ENCODE measurements at regions not wholly inside any gene's neighbourhood (a gene's known extent, or its start where the extent isn't known, plus 50 kb on each side); places are given as distances from the start of the nearest gene placed in this dataset.

GRCh38 chr15:29454506-29454905 is 184.9 kb upstream of the NSMCE3 start:
- DNase-seq, result no peak

- no peak for DNase-seq
Observed at GRCh38 chr15:29452881-29453731, 183.5 kb upstream of the NSMCE3 start.

GRCh38 chr15:29451201-29451781 is 181.7 kb upstream of the NSMCE3 start:
- no peak for DNase-seq

- no peak for DNase-seq
Observed at GRCh38 chr15:29449136-29449535, 179.5 kb upstream of the NSMCE3 start.

DNA sequence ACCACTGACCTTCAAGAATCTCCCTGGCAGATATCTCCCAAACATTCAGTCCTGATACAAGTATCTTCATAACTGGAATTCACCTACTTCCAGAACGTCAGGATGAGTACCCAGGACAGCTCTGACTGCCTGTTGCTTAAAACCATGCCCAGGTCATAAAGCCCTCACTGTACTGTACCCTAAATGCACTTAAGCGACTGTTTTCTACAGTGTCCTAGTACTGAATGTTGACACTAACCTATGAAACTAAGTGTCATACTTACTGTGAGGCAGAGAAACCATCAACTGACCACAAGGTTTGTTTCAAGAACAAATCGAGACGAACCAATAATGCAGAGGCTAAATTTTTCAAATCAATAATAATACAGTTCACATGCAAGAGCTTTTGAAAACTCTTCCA is 178.7 kb upstream of the NSMCE3 start:
- DNase-seq, result no peak

- no peak for DNase-seq
Observed at GRCh38 chr15:29446480-29446879, 176.9 kb upstream of the NSMCE3 start.

- no peak for DNase-seq
Observed at GRCh38 chr15:29442532-29442931, 172.9 kb upstream of the NSMCE3 start.

GRCh38 chr15:29440541-29440940 is 170.9 kb upstream of the NSMCE3 start:
- no peak for DNase-seq

- no peak for DNase-seq
Observed at GRCh38 chr15:29438703-29439055, 169.1 kb upstream of the NSMCE3 start.

- DNase-seq, result no peak
Observed at GRCh38 chr15:29437888-29438702, 168.5 kb upstream of the NSMCE3 start.

DNA sequence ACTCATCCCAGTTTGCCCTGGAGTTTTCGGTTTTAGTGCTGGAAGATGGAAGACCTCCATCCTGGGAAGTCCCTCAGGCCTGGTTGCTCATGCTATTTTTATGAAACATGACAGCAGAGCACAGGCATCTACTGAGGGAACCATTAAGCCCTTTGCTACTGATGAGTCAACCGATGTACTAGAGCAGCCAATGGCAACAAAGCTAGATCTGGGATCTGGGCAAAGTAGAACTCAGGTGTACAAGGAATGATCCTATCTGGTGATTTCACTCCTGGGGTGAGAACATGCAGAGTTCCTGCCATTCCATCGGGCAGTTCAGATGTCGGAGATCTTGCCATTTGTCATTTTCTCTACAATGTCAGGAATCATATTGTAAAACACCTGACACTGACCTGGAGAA is 166.2 kb upstream of the NSMCE3 start:
- no peak for DNase-seq

DNA sequence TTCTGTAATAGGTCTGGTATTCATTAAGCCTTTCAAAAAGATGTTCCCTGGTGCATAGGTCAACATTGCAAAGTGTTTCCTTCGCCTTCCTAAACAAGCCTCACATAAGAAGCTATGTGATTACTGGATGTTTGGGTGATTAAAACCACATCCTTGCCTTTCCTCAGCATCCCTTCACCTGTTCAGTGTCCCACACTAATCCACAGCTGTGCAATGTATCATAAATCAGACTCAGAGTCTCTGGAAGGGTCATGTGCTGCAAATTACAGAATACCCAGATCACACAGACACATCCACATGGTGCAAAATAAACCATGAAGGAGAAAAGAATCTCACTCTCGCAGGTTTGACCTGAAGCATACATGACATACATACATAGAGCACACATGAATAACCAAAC is 164.7 kb upstream of the NSMCE3 start:
- DNase-seq, result no peak

DNA sequence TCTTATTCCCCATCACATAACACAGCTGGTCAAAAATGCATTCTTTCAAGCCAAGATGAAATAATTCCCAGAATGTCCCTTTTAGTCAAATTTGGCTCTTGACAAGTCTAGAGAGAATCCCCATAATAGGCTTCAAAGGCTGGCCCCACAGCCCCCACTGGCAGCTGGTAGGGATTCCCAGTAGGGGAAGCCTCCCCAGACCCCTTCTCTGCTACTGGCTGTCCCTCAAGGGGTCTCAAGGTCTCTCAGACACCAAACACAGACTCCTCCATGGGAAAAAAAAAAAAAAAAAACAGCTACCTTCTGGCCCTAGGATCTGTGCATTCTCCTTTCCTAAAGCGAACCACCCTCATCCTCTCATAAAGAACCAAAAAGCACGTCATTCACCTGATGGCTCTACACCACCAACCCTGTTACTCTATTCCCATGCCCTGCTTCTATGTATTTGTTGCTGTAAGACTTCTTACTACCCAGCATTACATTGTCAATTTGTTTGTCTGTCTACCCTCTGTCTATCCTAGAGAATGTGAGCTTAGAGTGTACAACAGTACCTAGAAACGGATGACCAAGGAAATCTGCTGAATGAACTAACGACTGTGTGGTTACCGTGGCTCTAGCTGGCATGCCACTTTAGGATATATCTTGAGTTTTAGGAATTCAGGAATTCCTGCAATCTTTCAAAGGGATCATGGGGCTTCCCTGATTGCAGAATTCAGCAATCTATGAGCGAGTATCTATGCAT is 164.1 kb upstream of the NSMCE3 start:
- no peak for DNase-seq

GRCh38 chr15:29433050-29433318 is 163.4 kb upstream of the NSMCE3 start:
- no peak for DNase-seq

- no peak for DNase-seq
Observed at GRCh38 chr15:29432191-29433049, 162.8 kb upstream of the NSMCE3 start.

DNA sequence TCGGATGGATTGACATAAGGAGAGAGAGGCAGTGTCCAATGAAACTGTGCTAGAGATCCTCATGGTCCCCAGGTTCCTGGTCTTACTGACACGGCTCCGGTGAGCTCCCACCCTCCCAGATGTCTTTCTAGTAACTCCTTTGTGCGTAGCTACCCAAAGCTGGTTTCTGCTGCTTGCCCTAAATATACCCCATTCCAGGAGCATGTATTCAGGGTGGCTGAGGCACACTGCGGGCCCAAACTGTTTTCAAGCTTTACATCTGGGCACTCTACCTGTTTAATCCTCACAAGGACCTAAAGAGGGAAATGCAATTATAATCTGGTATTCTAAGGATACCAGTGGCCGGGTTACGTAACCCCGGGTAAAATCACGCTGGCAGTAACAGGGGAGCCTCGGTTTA is 161.2 kb upstream of the NSMCE3 start:
- no peak for DNase-seq

DNA sequence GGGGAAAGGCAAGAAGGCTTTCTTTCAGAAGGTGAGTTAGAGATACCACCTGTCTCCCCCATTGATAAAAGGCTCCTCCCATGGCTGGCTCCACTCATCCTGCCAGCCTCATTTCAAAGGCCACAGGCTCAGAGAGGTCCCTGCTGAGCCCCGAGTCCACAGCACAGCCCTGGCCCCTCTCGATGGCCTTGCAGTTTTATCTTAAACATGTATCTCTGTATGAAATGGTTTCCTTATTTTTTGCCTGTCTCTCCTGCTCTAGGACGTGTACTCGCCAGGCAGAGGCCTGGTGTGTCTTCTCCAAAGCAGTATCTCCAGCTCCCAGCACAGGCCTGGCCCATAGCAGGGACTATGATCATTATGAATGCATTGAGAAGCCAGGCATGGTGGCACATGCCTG is 160.5 kb upstream of the NSMCE3 start:
- no peak for DNase-seq

GRCh38 chr15:29429584-29429983 is 160.0 kb upstream of the NSMCE3 start:
- no peak for DNase-seq

DNA sequence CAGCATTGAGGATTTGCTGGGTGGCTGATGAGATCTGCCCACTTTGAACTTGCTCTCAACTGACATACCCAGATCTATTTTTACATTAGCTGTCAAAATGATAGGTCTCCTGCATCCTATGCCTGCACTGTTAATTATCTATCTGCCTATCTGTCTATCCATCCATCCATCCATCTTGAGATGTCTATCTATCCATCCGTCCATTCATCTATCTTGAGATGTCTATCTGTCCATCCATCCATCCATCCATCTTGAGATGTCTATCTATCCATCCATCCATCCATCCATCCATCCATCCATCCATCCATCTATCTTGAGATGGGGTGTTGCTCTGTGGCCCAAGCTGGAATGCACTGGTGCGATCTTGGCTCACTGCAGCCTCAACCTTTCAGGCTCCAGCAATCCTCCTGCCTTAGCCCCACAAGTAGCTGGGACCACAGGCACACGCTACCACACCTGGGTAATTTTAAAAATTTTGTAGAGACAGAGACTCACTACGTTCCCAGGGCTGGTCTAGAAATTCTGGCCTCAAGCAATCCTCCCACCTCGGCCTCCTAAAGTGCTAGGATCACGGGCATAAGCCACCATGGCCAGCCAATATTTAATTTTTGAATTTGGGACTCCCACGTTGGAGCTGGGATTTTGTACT is 159.4 kb upstream of the NSMCE3 start:
- DNase-seq, result no peak

DNA sequence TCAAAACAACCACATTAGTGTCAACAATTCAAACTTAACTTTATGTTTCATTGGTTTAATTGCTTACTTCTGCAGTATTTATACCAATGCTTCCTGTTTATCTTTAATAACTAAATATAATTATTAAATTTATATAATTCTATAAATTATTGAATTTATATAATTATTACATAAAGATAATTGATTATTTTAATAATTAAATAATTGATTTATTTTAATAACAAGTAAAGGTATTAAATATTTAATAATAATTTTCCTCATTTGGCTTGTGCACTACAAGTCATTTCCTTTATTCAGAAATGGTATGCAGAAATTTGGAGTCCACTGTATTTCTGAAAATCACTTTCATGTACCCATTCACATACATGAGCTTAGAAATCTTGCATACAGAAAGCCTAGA is 156.2 kb upstream of the NSMCE3 start:
- DNase-seq, result no peak

DNA sequence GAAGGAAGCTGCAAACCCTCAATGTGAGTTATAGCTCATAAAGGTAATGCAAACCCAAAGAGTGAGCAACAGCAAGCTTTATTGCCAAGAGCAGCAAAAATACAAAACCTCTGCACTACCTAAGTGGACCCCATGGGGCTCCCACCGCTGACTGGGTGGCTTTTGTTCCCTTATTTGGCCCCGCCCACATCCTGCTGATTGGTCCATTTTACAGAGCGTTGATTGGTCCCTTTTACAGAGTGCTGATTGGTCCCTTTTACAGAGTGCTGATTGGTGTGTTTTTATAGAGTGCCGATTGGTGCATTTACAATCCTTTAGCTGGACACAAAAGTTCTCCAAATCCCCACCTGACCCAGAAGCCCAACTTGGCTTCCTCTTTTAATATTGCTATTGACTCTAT is 154.5 kb upstream of the NSMCE3 start:
- DNase-seq, result no peak

- DNase-seq, result no peak
Observed at GRCh38 chr15:29422606-29423005, 153.0 kb upstream of the NSMCE3 start.
